ENCODE measurements at regions not wholly inside any gene's neighbourhood (a gene's known extent, or its start where the extent isn't known, plus 50 kb on each side); places are given as distances from the start of the nearest gene placed in this dataset.

DNA sequence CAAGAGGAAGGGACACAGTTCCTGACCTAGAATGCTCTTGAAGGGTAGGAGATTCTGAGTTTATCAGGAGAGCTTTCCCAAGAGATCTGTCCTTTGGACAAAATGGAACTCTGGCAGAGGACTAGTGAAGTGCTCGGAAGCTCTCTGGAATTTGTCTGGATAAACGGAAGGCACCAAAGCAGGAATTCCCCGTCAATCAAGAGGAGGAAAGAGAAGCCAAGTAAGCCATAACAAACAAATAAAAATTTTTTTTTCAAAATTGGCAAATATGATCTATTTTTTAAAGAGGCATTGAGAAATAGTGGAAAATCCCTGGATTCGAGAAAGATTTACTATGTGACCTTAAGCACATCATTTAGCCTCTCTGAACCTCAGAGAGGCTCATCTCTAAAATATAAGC is 99.2 kb downstream of the GRIN2B start:
- CTCF ChIA-PET, result no interaction called here
- DNase-seq, result no peak
- Mint-ChIP-seq H3K4me3 (no peak overlapping the region), H3K9me3 (no peaks in the 10 kb centered on the region), H3K4me1 (ENCODE audit: low read depth) (no peaks in the 10 kb centered on the region), H3K36me3 (no peaks in the 10 kb centered on the region), H3K27ac (no peak overlapping the region), H3K27me3 (peaks cover 3% of the 10 kb centered on the region)
- POLR2A ChIA-PET, result no interaction called here
- intact Hi-C loops (cut with micrococcal nuclease), result no loop called here

GRCh38 chr12:13880613-13881012 is 100.8 kb downstream of the GRIN2B start:
- Mint-ChIP-seq H3K36me3 (no peaks in the 10 kb centered on the region), H3K9me3 (no peaks in the 10 kb centered on the region), H3K4me1 (ENCODE audit: low read depth) (no peaks in the 10 kb centered on the region), H3K4me3 (no peak overlapping the region), H3K27ac (no peak overlapping the region), H3K27me3 (peaks cover 2% of the 10 kb centered on the region)
- ChIA-PET CTCF (no interaction called here), POLR2A (no interaction called here)
- intact Hi-C loops (cut with micrococcal nuclease), result no loop called here
- DNase-seq, result no peak

GRCh38 chr12:13875744-13876143 is 105.7 kb downstream of the GRIN2B start:
- Mint-ChIP-seq H3K9me3 (no peaks in the 10 kb centered on the region), H3K4me1 (ENCODE audit: low read depth) (no peaks in the 10 kb centered on the region), H3K36me3 (no peaks in the 10 kb centered on the region), H3K27ac (no peak overlapping the region), H3K4me3 (no peak overlapping the region), H3K27me3 (no peaks in the 10 kb centered on the region)
- intact Hi-C loops (cut with micrococcal nuclease), result no loop called here
- no peak for DNase-seq
- ChIA-PET CTCF (interaction anchor here (0.9 kb wide), 1 partner anchor 12 kb away, joined by 4 read pairs; no protein-coding TSS in a partner anchor), POLR2A (no interaction called here)

- ChIA-PET POLR2A (no interaction called here), CTCF (interaction anchor here (1.2 kb wide), 1 partner anchor 297 kb away, joined by 5 read pairs; no protein-coding TSS in a partner anchor)
- H3K27me3 Mint-ChIP-seq, result peaks cover 7% of the 10 kb centered on the region
- DNase-seq, result no peak
- no peak overlapping the region for H3K27ac Mint-ChIP-seq
- no peak overlapping the region for H3K4me3 Mint-ChIP-seq
- H3K4me1 Mint-ChIP-seq (ENCODE audit: low read depth), result no peaks in the 10 kb centered on the region
- H3K36me3 Mint-ChIP-seq, result no peaks in the 10 kb centered on the region
- H3K9me3 Mint-ChIP-seq, result no peaks in the 10 kb centered on the region
- intact Hi-C loops (cut with micrococcal nuclease), result no loop called here
Observed at GRCh38 chr12:13870255-13870654, 111.1 kb downstream of the GRIN2B start.

DNA sequence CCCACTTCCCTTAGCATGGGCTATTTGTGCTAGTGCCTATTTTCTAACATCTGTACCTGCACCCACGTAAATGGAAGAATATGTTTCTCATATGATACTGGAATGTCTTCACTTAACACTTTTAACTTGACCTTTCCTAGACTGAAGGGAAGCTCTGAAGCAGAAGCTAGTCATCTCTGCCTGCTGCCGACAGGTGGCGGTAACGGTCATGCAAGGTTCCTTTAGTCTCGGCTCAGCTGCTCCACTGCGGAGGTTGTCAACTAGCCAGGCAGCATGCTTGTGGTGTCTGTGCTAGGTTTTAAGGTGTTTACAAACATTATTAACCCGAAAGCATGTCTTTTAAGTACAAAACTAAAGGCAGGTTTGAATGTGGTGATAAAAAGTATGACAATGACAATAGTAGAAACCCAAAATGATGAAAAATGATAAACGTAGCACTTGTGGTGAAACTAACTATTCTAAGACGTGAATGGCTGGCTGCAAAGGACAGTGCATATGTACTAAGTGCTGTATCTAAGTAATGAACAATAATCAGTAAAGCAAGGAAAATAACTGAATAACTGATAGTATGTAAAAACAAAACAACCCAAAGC is 117.2 kb downstream of the GRIN2B start:
- CTCF ChIA-PET, result interaction anchor here (0.6 to 4.9 kb wide), 16 partner anchors 9 to 608 kb away, joined by 3 to 48 read pairs (median 4); no protein-coding TSS in a partner anchor
- no peak overlapping the region for H3K4me3 Mint-ChIP-seq
- DNase-seq, result peak; percentile 67
- H3K36me3 Mint-ChIP-seq, result no peaks in the 10 kb centered on the region
- no peaks in the 10 kb centered on the region for H3K4me1 Mint-ChIP-seq (ENCODE audit: low read depth)
- H3K27ac Mint-ChIP-seq, result no peak overlapping the region
- peaks cover 8% of the 10 kb centered on the region for H3K27me3 Mint-ChIP-seq
- intact Hi-C loops (cut with micrococcal nuclease), result loop anchor here (1.0 to 5.0 kb wide), 2 partner anchors 78 to 303 kb away; no protein-coding TSS in a partner anchor
- no peaks in the 10 kb centered on the region for H3K9me3 Mint-ChIP-seq
- POLR2A ChIA-PET, result no interaction called here

- no peaks in the 10 kb centered on the region for H3K4me1 Mint-ChIP-seq (ENCODE audit: low read depth)
- H3K9me3 Mint-ChIP-seq, result no peaks in the 10 kb centered on the region
- no peak for DNase-seq
- POLR2A ChIA-PET, result no interaction called here
- H3K27ac Mint-ChIP-seq, result no peak overlapping the region
- CTCF ChIA-PET, result interaction anchor here (1.4 kb wide), 1 partner anchor 309 kb away, joined by 3 read pairs; no protein-coding TSS in a partner anchor
- no peaks in the 10 kb centered on the region for H3K36me3 Mint-ChIP-seq
- intact Hi-C loops (cut with micrococcal nuclease), result no loop called here
- peaks cover under 1% of the 10 kb centered on the region for H3K27me3 Mint-ChIP-seq
- no peak overlapping the region for H3K4me3 Mint-ChIP-seq
Observed at GRCh38 chr12:13857750-13858149, 123.7 kb downstream of the GRIN2B start.

DNA sequence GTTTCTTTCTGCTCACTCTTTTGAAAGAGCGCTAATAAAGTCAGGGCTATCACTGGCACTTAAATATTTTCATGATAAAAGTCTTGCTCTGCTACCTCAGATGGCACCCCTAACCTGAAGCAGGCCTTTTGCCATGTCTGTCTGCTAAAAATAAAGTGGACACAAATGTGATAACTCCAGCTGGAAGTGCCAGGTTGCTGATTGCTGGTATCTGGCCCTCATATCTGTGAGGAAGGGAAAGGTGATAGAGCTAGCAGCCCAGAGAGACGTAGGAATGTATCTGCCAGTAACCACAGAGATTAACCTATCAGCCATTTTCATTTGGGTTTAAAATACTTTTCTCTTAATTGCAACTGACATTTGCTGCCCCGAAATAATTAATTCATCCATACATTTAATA is 127.9 kb downstream of the GRIN2B start:
- no peak overlapping the region for H3K27ac Mint-ChIP-seq
- ChIA-PET POLR2A (no interaction called here), CTCF (interaction anchor here (1.7 kb wide), 1 partner anchor 10 kb away, joined by 6 read pairs; no protein-coding TSS in a partner anchor)
- no peaks in the 10 kb centered on the region for H3K9me3 Mint-ChIP-seq
- H3K27me3 Mint-ChIP-seq, result no peaks in the 10 kb centered on the region
- H3K4me1 Mint-ChIP-seq (ENCODE audit: low read depth), result no peaks in the 10 kb centered on the region
- no peaks in the 10 kb centered on the region for H3K36me3 Mint-ChIP-seq
- DNase-seq, result no peak
- intact Hi-C loops (cut with micrococcal nuclease), result no loop called here
- H3K4me3 Mint-ChIP-seq, result no peak overlapping the region

- Mint-ChIP-seq H3K4me3 (no peak overlapping the region), H3K27ac (no peak overlapping the region), H3K4me1 (ENCODE audit: low read depth) (no peaks in the 10 kb centered on the region), H3K9me3 (no peaks in the 10 kb centered on the region), H3K36me3 (no peaks in the 10 kb centered on the region), H3K27me3 (peaks cover 4% of the 10 kb centered on the region)
- no peak for DNase-seq
- POLR2A ChIA-PET, result no interaction called here
- CTCF ChIA-PET, result interaction anchor here (1.8 kb wide), 1 partner anchor 12 kb away, joined by 6 read pairs; no protein-coding TSS in a partner anchor
- intact Hi-C loops (cut with micrococcal nuclease), result no loop called here
Observed at GRCh38 chr12:13851828-13852227, 129.6 kb downstream of the GRIN2B start.

- no peak overlapping the region for H3K27ac Mint-ChIP-seq
- intact Hi-C loops (cut with micrococcal nuclease), result no loop called here
- no peaks in the 10 kb centered on the region for H3K9me3 Mint-ChIP-seq
- peaks cover 6% of the 10 kb centered on the region for H3K27me3 Mint-ChIP-seq
- H3K4me1 Mint-ChIP-seq (ENCODE audit: low read depth), result no peaks in the 10 kb centered on the region
- H3K4me3 Mint-ChIP-seq, result no peak overlapping the region
- ChIA-PET CTCF (no interaction called here), POLR2A (no interaction called here)
- H3K36me3 Mint-ChIP-seq, result no peaks in the 10 kb centered on the region
- no peak for DNase-seq
Observed at GRCh38 chr12:13849456-13849855, 131.9 kb downstream of the GRIN2B start.

DNA sequence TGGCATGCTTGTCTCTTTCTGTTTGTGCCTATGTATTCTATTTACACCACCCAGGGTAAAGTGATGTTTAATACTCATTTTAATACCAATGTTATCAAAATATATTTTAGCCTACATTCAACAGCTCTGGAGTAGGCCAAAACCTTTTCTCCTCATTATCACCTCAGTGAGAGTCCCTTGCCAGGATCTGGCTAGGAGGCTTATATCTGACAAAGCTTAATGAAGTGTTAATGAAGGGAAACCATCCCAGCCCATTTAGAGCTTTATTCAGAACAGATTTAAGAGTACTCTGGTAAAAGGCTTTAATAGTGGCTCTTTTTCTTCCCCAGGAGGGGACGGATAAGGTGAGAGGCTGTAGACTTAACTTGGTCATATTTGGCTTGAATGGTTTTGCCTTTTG is 137.6 kb downstream of the GRIN2B start:
- Mint-ChIP-seq H3K27me3 (peaks cover 6% of the 10 kb centered on the region), H3K9me3 (no peaks in the 10 kb centered on the region), H3K27ac (no peak overlapping the region), H3K4me3 (no peak overlapping the region), H3K36me3 (no peaks in the 10 kb centered on the region), H3K4me1 (ENCODE audit: low read depth) (no peaks in the 10 kb centered on the region)
- intact Hi-C loops (cut with micrococcal nuclease), result no loop called here
- ChIA-PET CTCF (interaction anchor here (1.3 kb wide), 1 partner anchor 324 kb away, joined by 4 read pairs; no protein-coding TSS in a partner anchor), POLR2A (no interaction called here)
- no peak for DNase-seq

DNA sequence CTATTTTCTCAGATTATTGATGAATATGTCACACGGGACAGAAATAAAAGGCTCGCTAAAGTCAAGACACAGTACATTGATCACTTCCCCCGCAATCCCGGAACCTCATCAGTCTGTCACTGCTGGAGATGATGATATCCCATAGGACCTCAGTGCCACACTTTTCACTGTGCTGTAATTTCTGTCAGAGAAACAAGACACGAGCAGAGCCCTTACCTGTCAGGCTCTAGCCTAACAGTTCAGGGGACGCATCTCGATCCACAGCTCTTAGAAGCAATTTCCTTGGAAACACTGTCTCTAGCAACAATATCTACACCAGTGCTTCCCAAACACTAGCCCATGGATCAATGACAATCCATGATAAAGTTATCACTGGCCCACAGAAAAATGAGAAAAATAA is 140.0 kb downstream of the GRIN2B start:
- POLR2A ChIA-PET, result no interaction called here
- Mint-ChIP-seq H3K9me3 (no peaks in the 10 kb centered on the region), H3K36me3 (no peaks in the 10 kb centered on the region), H3K4me1 (ENCODE audit: low read depth) (no peaks in the 10 kb centered on the region), H3K27me3 (peaks cover 2% of the 10 kb centered on the region), H3K27ac (no peak overlapping the region), H3K4me3 (no peak overlapping the region)
- DNase-seq, result no peak
- intact Hi-C loops (cut with micrococcal nuclease), result no loop called here
- CTCF ChIA-PET, result no interaction called here

GRCh38 chr12:13839365-13840336 is 141.8 kb downstream of the GRIN2B start:
- Mint-ChIP-seq H3K4me1 (ENCODE audit: low read depth) (no peaks in the 10 kb centered on the region), H3K36me3 (no peaks in the 10 kb centered on the region), H3K4me3 (no peak overlapping the region), H3K27ac (no peak overlapping the region), H3K27me3 (no peaks in the 10 kb centered on the region), H3K9me3 (no peaks in the 10 kb centered on the region)
- intact Hi-C loops (cut with micrococcal nuclease), result no loop called here
- ChIA-PET POLR2A (no interaction called here), CTCF (interaction anchor here (1.0 kb wide), 1 partner anchor 328 kb away, joined by 3 read pairs; no protein-coding TSS in a partner anchor)
- no peak for DNase-seq

Data from activated CD4-positive, alpha-beta memory T cell treated with anti-CD3 and anti-CD28 coated beads for 36 hours (primary cell).